ENCODE measurements at regions not wholly inside any gene's neighbourhood (a gene's known extent, or its start where the extent isn't known, plus 50 kb on each side); places are given as distances from the start of the nearest gene placed in this dataset.

DNA sequence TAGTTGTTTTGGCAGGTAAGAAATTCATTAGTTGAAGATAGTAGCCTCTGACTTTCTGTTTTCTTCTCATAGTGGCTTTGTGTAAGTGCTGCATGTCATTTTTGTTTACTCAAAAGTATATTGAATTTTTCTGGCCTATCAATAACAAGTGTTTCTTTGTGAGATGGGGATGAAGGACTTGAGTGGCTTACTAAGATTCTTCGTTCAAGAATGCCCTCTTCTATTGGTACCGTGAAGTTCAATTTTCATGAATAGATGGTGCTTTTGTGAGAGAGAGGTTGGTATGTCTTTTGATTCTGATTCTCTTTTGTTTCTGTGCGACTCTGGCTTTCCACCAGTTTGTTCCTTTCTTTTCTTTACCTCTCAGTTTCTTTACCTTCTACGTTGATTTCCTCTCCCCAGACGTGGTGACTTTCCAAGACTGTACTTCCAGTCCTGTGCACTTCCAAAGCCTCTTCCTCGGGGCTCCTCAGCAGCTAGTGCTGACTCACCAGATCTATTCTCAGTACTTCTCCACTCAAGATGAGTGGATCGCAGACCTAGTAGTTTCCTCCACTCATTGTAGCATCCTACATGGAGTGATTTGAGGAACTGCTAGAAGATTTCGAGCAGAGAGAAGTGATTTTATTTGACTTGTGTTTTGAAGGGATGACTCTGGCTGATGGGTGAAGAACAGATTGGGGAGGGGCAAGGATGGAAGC lies 82.0 kb upstream of the EPHB3 start:
- TF ChIP-seq, protein P1, sequence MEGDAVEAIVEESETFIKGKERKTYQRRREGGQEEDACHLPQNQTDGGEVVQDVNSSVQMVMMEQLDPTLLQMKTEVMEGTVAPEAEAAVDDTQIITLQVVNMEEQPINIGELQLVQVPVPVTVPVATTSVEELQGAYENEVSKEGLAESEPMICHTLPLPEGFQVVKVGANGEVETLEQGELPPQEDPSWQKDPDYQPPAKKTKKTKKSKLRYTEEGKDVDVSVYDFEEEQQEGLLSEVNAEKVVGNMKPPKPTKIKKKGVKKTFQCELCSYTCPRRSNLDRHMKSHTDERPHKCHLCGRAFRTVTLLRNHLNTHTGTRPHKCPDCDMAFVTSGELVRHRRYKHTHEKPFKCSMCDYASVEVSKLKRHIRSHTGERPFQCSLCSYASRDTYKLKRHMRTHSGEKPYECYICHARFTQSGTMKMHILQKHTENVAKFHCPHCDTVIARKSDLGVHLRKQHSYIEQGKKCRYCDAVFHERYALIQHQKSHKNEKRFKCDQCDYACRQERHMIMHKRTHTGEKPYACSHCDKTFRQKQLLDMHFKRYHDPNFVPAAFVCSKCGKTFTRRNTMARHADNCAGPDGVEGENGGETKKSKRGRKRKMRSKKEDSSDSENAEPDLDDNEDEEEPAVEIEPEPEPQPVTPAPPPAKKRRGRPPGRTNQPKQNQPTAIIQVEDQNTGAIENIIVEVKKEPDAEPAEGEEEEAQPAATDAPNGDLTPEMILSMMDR (IDR thresholded peaks at IDR 0.05), result no peak
- TF ChIP-seq POLR2A (IDR thresholded peaks at IDR 0.05), result no peak
- TF ChIP-seq POLR2AphosphoS5 (IDR thresholded peaks at IDR 0.05; ENCODE audit: insufficient read depth in 1 of 2, low read depth in 1 of 2), result no peak

Measured in vagina (tissue), 2 donors.